ENCODE measurements at regions not wholly inside any gene's neighbourhood (a gene's known extent, or its start where the extent isn't known, plus 50 kb on each side); places are given as distances from the start of the nearest gene placed in this dataset.
"Not testable (repeated sequence)": the region's sequence is repeated elsewhere in the genome, so short reads cannot be mapped to it uniquely, and the experiment has no call there.

DNA sequence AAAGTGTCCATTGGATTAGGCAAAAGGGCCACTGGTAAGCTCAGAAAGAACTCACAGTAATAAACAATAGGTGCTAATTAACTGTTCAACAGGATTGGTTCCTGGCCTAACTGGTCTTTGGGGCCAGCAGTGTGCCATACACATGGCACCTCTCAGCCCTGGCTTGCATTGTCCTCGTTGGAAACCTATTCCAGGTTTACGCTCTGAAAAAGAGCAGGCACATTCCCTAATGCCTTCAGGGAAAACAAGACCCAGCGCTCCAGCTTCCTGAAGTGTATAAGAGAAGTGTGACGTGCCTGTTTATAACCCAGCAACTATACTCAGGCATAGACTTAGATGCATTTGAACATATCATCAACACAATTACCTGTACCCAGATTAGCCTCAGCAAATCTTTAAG lies 51.9 kb upstream of the RBM47 start:
- no peak for DNase-seq (ENCODE audit: low read depth)

DNA sequence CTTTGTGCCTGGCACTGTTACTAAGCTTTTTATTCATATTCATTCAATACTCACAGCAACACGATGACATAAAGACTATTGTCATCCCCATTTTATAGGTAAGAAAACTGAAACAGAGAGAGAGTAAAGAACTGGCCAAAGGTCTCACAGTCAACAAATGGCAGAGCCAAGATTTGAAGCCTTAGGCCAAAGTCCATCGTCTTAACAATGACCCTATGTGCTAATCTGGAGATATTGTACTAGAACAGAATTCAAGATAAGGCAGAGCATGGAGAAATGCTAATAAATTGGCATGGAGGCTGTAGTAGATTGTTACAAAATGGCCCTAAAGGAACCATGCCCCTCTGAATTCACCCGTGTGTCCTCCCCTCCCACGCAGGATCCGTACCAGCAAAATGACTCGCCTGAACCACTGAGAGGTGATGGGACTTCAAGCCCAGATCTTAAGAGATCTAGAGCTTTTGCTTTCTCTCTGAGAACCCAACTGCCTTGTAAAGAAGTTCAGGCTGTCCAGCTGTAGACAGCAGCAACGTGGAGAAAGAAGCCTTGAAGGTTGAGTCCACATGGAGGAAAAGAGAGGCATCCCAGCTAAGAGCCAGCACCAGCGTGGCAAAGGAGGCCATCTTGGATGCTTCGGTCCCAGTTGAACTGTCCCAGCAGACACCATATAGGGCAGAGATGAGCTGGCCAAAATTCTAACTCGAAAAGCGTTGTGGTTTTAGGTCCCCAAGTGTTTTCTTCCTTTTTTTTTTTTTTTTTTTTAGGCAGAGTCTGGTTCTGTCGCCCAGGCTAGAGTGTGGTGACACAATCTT lies 52.8 kb upstream of the RBM47 start:
- no peak for DNase-seq (ENCODE audit: low read depth)

DNA sequence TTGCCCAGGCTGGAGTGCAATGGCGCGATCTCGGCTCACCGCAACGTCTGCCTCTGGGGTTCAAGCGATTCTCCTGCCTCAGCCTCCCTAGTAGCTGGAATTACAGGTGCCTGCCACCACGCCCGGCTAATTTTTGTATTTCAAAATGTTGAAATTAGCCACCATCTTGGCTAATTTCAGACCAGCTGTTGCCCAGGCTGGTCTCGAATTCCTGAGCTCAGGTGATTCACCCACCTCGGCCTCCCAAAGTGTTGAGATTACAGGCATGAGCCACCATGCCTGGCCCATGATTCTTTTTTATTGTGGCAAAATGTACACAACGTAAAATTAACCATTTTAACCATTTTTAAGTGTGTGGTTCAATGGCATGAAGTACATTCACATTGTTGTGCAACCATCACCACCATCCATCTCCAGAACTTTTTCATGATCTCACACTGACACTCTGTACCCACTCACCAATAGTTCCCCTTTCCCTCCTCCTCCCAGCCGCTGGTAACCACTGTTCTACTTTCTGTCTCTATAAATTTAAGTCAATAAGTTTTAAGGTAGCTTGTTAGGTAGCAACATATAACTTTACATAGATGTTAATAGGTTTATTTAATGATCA lies 54.0 kb upstream of the RBM47 start:
- not testable (repeated sequence) for DNase-seq (ENCODE audit: low read depth)

- no peak for DNase-seq (ENCODE audit: low read depth)
Measured at GRCh38 chr4:40684404-40684803, 54.7 kb upstream of the RBM47 start.

GRCh38 chr4:40685300-40685699 lies 55.6 kb upstream of the RBM47 start:
- DNase-seq (ENCODE audit: low read depth): no peak

GRCh38 chr4:40686081-40686913 lies 56.6 kb upstream of the RBM47 start:
- no peak for DNase-seq (ENCODE audit: low read depth)

DNA sequence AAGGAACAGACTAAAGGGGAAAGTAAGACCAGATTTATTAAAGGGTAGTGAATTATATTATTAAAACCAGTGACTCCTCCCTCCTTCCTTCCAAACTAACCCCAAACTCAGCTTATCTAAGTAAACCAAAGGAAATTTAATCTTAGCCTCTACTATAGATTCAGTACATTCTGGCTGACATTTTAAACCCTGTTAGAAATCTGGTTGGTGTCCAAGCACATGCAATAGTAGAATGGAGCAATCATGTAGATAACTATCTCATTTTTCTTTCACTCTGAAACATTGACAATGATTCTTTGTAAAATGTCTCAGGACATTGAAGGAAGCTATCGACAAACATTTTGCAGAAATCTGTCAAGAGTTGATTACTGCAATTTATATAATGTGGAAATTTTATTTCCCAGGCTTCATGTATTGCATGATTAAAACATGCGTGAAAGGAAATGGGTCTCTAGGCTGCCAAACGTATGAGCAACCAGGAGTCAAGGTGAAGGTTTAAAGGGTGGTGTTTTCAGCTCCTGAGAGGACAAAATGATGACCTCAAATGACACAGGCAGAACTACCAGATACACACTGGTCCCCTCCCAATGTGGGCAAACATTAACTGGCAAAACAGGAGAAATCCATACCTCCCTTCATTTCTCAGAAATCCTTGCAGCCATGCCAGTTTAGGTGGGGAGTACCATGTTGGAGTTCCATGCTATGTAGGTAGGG lies 58.2 kb upstream of the RBM47 start:
- no peak for DNase-seq (ENCODE audit: low read depth)

- no peak for DNase-seq (ENCODE audit: low read depth)
Measured at GRCh38 chr4:40688446-40689095, 58.9 kb upstream of the RBM47 start.

DNA sequence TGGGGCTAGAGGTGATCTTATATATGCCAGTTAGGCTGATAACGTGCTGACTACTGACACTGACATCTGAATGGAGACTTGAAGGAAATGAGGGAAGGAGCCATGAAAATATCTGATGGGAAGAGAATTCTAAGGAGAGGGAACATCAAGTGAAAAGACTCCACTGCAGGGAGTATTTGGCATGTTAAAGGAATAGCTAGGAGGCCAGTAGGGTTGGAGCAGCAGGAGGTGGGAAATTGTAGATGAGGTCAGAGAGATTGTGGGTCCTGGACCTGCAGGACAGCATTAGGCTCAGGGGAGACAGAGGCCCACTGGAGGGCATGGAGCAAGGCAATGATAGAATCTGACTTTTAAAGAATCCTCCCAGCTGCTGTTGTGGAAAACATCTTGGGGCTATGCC lies 55.8 kb upstream of the NSUN7 start:
- DNase-seq (ENCODE audit: low read depth): no peak

DNA sequence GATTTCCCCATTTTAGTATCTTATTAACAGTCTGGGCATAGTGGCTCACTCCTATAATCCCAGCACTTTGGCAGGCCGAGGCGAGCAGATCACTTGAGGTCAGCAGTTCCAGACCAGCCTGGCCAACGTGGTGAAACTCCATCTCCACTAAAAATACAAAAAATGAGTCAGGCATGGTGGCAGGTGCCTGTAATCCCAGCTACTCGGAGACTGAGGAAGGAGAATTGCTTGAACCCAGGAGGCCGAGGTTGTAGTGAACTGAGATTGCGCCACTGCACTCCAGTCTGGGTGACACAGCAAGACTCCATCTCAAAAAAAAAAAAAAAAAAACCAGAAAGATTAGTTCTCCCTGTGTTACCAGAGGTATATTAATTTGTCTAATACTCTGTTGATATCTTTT lies 52.3 kb upstream of the NSUN7 start:
- DNase-seq (ENCODE audit: low read depth): not testable (repeated sequence)

DNA sequence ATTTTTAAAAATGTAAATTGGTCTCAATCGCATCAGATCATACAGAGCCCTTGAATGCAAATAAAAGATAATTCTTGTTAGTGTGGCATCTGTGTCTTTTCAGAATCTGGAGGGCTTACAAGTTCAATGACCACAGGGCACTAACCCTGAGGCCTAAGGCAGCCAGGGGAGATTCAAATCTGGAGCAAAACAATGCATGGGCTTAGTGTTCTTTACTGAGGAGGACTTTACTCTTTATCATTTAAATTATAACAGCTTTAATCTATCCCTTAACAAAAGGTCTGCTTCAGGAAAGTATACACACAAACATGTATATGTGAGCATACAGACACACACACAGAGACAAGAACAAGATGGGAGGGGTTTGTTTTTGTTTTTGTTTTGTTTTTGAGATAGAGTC lies 51.0 kb upstream of the NSUN7 start:
- no peak for DNase-seq (ENCODE audit: low read depth)

DNA sequence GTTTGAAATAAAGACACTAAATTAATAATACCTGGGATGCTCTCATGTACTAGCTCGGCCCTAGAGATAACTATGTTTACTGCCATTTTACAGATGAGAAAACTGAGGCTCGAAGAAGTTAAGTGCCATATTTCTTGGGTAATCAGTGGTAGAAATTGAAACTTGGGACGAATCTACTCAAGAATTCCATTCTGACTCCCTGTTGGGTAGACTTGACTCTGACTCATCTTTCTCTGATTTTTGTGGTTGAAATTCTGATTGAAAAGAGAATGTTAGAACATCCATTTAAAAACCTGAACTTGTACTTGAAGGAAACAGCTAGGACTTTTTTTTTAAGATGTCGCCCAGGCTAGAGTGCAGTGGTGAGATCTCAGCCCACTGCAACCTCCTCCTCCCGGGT lies 50.1 kb upstream of the NSUN7 start:
- DNase-seq (ENCODE audit: low read depth): peak; percentile 8

Data from fibroblast of the conjunctiva (primary cell).